GM12874 (cell line): ENCODE measurements at regions not wholly inside any gene's neighbourhood (a gene's known extent, or its start where the extent isn't known, plus 50 kb on each side); places are given as distances from the start of the nearest gene placed in this dataset.

Source experiments
- TF ChIP-seq, protein P1 (sequence below): IDR thresholded peaks from 2 replicates; pipeline ENCODE4 v1.5.1; 2011; ENCODE audit warnings: low read depth, mild to moderate bottlenecking, control low read depth, low read length, moderate library complexity; ENCODE audit not compliant: insufficient read depth

DNA sequence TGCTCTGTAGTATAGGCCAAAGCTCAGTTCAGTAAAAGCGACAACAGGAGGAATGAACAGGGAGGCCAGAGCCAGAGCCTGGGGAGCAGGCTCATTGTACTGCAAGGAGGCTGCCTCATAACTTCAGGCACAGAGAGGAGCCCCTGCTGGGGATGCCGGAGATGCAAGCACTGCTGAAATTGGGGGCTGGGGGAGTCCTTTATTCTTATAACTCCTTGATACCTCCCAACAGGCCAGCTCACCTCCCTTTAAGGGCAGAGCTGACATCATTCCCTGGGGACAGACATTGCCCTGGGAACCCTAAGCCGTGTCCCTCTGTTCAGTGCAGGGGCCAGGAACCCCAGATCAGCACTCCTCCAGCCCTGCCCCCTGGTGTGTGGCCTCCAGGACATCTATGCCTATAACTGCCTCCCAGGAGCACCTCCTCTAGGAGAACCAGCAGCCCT, 83.8 kb upstream of the MRPS22 start:
- TF ChIP-seq, protein P1, sequence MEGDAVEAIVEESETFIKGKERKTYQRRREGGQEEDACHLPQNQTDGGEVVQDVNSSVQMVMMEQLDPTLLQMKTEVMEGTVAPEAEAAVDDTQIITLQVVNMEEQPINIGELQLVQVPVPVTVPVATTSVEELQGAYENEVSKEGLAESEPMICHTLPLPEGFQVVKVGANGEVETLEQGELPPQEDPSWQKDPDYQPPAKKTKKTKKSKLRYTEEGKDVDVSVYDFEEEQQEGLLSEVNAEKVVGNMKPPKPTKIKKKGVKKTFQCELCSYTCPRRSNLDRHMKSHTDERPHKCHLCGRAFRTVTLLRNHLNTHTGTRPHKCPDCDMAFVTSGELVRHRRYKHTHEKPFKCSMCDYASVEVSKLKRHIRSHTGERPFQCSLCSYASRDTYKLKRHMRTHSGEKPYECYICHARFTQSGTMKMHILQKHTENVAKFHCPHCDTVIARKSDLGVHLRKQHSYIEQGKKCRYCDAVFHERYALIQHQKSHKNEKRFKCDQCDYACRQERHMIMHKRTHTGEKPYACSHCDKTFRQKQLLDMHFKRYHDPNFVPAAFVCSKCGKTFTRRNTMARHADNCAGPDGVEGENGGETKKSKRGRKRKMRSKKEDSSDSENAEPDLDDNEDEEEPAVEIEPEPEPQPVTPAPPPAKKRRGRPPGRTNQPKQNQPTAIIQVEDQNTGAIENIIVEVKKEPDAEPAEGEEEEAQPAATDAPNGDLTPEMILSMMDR, result no peak

- TF ChIP-seq, protein P1, result no peak
Observed at GRCh38 chr3:139260793-139261736, 82.8 kb upstream of the MRPS22 start.

DNA sequence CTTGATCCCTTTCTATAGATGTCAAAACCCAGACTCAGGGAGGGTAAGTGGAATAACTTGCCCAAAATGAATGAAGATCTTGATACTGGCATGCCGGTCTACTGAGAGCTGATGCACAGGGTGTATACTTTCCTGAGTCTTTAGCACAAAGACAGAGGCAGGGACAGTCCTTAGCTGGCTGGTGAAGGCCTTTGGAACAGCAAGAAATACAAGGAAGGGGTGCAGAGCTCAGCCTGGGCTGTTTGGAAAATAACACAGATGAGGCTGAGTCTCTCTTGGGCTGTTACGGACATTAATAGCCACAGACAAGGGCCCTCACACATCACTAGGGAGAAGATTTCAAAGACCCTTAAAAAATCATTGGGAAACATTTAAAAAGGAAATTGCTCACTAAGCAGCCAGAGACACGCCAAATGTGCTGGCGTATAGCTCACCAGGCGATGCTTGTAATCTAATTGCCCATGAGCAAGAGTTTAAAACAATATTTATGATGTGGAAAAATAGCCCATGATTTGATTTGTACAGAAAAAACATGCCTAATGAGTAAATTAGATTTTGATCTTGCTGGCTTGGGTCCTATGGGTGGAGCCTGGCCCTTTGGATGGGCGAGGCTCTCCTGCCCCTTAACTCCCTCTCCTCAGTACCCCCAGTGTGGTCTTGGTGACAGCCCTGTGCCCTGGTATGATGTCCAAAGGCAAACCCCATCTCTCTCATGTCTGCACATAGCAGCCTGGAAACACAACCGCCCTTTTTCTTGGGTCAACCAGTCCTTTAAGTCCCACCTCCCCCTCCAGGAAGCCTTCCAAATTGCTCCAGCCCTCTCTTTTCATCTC, 81.8 kb upstream of the MRPS22 start:
- TF ChIP-seq, protein P1, result no peak

- TF ChIP-seq, protein P1, result no peak
Observed at GRCh38 chr3:139263798-139264197, 80.0 kb upstream of the MRPS22 start.

GRCh38 chr3:139264375-139264774, 79.4 kb upstream of the MRPS22 start:
- TF ChIP-seq, protein P1, result no peak

DNA sequence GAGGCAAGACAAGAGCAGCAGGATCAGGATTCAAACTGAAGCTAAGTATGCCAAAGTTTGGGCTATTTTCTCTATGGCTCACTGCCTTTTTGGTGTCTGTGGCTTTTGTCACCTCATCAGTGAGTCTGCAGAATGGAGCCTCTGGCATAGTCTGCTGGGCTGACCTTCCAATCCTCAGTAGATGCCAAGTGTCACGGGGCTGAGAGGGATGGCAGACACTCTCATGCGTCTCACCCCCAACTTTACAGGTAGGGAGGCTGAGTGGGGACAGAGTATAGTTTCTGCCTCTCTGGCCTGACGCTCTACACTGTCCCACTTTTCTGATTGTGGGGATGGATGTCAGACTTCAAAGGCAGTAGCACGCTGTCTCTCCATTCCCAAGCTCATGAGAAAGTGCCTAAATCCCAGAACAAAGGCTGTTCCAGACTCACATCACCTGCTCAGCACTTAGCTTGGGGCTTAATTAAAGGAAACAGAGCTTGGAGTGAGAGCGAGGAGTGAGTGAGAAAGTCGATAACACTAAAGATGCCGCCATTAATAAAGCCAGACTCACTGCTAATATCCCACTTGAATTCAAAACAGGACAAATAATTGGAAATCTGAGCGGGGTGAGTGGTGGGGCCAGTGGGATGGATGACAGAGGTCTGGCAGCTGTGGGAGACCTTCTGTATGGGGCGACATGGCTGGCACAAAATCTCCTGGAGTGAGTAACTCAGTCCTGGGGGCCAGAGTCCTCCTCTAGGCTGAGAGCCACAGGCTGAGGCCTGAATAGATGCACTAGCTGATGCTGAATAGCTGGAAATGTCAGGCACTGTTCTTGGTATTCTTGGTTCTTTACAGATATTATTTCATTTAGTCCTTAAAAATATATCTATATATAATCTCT, 78.4 kb upstream of the MRPS22 start:
- TF ChIP-seq, protein P1, result no peak
